GM12875 (cell line): ENCODE measurements at regions not wholly inside any gene's neighbourhood (a gene's known extent, or its start where the extent isn't known, plus 50 kb on each side); places are given as distances from the start of the nearest gene placed in this dataset.

Experiments
- H3K4me3 ChIP-seq: one replicate; pipeline ENCODE4 v1.5.1; 2011; ENCODE audit warnings: low read depth, low read length, control low read depth
- CTCF ChIP-seq: IDR thresholded peaks from 2 replicates; pipeline ENCODE4 v1.5.1; 2011; ENCODE audit warnings: low read depth, mild to moderate bottlenecking, control low read depth, inconsistent platforms, low read length, moderate library complexity, borderline replicate concordance; ENCODE audit not compliant: insufficient read depth

DNA sequence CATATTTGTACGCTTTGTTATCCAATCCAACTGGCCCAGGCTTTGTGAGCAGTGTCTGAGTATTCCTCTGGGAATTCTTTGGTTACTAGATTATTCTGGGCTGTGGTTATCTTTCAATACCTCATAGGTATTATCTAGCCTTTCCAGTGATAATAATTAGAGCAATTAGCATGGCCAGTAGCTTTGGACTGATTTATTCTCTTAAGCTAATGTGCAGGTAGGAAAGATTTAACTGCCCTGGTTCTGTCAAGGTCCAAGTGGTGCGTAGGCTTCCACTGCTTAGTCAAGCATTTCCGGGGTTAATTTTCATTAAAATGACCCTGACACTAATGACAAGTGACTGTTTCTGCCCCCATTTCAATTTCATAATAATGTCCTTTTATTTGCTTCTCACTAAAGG is 54.2 kb upstream of the PMFBP1 start:
- no peak overlapping the region for H3K4me3 ChIP-seq
- no peak for TF ChIP-seq CTCF

DNA sequence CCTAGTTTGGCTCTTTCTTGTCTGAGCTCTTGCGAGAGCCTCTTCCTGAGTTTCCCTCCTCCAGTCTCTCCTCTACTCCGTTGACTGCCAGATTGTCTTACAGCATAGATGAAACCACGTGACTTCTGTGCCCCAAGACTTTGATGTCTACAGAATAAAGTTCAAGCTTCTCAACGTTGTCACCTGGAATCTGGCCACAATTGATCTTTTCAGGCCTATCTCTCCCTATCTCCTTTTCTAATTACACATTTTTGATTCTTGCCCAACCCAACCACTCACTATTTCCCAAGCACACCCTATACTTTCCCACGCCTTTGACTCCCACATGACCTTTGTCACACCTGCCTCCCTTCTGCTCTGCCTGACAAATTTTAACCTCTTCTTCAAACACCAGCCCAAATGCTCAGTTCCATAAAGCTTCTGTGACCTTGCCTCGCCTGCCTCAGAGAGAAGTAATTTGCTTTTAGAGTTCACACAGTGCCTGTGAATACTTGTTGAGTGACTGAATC is 52.4 kb upstream of the PMFBP1 start:
- no peak for TF ChIP-seq CTCF
- no peak overlapping the region for H3K4me3 ChIP-seq

- no peak for TF ChIP-seq CTCF
- H3K4me3 ChIP-seq = no peak overlapping the region
Measured at GRCh38 chr16:72222503-72222902, 50.5 kb upstream of the PMFBP1 start.
